Inflammatory macrophage (primary cell): ENCODE measurements at regions not wholly inside any gene's neighbourhood (a gene's known extent, or its start where the extent isn't known, plus 50 kb on each side); places are given as distances from the start of the nearest gene placed in this dataset.

Source experiments
- DNase-seq, 2 donors: peaks; one replicate each; pipeline ENCODE4 v3.0.0-alpha.2; 2020 to 2022

- DNase-seq, result no peak
Observed at GRCh38 chr7:131233193-131233592, 94.5 kb upstream of the MKLN1 start.

DNA sequence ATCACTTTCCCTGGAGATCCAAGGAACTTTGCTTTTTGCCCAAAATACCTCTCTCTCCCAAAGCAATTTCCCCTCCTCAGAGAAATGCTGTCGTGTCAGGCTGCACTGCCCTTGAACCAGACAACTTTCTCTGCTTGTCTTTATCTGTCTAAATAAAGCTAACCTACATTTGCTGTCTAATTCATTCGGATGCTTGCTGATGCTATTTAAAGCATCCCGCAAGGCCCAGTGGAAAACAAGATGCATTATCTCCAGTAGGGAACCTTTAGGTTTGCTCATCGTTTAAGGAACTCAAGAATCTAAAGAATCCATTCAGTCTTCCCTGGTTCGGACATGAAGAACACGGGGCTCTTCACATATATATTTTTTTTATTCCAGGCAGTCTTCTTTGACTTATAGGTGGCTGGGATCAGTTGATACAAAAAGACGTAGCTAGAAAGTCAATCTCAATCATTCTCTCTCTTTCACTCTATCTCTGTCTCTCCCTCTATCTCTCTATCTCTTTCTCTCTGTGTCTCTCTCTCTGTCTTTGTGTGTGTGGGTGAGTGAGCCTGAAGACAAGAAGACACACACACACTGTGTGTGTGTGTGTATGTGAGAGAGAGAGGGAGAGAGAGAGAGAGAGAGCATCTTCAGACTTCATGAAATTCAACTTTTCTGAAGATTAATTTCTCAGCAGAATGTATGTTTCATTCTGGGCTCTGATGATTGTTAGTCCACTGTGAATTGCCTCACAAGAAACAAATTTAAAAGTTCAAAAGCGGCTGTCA, 92.8 kb upstream of the MKLN1 start:
- DNase-seq, result no peak

DNA sequence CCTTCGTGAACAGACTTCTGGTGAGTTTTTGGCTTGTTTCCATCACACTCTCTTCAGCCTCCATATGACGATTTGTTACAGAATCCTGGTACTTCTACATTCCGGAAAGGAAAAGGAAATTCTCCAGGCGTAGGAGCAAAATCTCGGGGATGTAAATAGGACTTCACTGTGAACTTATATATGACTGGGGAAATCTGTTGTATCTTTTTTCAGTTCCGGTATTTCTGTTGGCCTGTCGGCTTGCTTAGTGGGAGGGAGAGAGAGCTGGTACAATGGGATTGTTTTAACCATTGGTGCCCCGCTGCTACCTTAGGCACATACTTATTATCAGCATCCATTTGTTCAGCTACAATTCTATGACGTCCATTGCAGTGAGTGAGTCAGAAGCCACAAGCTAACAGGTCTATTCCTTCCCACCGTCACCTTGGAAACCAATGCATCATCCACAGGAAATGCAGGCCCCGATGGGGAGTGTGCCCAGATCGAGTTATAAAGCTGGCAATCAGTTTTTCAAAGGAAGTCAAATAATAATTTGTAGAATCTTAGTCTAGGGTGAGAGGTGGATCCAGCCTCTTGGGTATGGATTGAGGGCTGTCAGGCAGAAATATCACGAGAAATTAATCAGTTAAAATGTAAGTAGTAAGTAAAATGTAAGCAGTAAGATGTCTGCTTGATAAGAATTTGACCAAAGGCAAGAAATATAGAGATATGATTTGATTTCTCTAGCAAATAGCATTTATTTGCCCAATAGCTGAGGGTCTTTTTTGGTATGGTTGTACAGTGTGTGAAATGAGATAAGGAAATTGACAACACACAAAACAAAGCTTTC, 92.0 kb upstream of the MKLN1 start:
- DNase-seq, result peak; percentile 33

GRCh38 chr7:131236318-131236672, 91.4 kb upstream of the MKLN1 start:
- DNase-seq, result no peak

DNA sequence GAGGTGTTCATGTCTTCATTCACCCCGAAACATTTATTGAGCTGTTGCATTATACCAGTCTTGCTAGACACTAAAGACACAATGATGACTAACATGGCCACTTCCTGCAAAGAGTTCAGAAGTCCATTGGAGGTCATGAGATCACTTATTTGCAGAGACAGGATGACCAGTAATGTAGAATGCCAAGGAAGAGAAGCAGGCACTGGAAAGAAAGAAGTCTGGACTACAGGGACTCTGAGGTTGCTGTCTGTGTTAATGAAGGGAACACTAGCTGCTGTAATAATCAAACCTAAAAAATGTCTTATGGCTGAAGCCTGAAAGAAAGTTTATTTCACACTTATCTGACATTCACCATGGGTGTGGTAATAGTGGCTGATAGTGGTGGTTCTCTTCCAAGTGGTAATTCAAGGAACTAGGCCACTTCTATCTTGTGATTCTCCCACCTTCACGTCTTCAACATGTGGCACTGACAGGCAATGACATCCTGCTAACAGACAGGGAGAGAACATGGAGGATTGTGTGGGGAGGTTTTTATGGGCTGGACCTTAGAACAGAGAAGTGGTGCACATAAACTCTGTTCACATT, 89.2 kb upstream of the MKLN1 start:
- DNase-seq, result peak; percentile 84 to 86

GRCh38 chr7:131241386-131241785, 86.3 kb upstream of the MKLN1 start:
- DNase-seq, result no peak

GRCh38 chr7:131242123-131242650, 85.5 kb upstream of the MKLN1 start:
- no peak for DNase-seq

GRCh38 chr7:131244259-131244852, 83.3 kb upstream of the MKLN1 start:
- DNase-seq, result peak in 1 of 2 donors; percentile 26

GRCh38 chr7:131249003-131249402, 78.7 kb upstream of the MKLN1 start:
- DNase-seq, result peak; percentile 10 to 46

GRCh38 chr7:131249483-131249882, 78.2 kb upstream of the MKLN1 start:
- DNase-seq, result no peak

DNA sequence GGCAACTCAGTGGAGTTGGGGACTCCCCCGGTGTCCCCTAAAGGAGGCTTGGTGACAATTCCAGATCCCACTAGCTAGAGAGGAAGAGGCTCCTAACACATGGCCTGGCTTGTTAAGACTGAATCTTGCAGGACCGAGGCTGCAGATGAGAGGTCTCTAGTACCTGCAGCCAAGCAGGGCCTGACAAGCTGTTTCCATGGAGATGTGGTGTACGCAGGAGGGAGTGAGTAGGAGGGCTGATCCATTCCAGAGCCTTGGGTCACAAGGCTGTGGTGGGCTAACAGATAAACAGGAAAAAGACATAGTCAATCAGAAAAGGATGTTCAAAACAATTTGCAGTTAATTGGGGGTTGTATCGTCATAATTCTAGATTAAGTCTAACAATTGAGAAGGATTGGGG, 77.3 kb upstream of the MKLN1 start:
- DNase-seq, result no peak

DNA sequence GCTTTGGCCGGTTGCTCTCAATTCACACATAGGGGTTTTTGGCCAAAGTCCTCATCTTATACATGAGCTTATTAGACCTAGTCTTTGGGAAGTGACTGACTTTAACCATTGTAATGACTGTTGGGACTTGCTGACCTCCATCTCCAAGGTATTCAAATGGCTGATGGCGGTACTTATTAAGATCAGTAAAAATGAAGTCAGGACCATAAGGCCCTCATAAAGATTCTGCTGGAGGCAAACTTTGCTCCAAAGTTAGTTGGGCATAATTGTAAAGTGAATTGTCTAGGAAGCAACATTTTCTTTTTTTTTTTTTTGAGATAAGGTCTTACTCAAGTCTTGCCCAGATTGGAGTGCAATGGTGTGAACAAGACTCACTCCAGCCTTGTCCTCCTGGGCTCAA, 76.3 kb upstream of the MKLN1 start:
- no peak for DNase-seq

DNA sequence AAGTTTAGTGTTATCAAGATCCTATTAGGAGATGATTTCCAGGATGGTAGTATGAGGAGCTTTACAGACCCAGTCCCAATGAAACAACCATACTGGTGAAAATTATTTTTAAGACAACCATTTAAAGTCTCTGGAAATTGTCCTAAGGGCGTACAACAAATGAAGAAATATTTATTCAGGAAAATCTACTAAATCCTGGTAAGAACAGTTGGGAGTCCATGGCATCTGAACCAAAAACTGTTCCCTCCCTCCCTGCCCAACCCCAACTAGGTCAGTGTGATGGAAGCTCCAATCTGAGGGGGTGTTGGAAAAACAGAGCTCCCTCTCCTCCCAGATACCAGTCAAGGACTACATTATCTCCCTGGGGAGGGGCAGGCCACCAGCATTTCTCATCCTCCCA, 74.7 kb upstream of the MKLN1 start:
- no peak for DNase-seq

GRCh38 chr7:131254211-131254610, 73.5 kb upstream of the MKLN1 start:
- no peak for DNase-seq

DNA sequence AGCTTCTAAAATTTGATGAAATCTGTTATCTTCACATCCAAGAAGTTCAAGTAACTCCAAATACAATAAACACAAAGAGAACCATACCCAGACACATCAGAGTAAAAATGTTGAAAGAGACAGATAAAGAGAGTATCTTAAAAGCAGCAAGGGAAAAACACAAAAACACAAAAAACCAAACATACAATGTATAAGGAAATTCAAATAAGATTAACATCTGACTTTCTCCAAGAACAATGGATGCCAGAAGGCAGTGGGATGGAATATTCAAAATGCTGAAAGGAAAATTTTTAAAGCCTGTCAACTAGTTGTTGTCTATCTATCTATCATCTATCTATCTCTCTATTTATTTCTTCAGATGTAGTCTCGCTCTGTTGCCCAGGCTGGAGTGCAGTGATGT, 72.4 kb upstream of the MKLN1 start:
- no peak for DNase-seq

DNA sequence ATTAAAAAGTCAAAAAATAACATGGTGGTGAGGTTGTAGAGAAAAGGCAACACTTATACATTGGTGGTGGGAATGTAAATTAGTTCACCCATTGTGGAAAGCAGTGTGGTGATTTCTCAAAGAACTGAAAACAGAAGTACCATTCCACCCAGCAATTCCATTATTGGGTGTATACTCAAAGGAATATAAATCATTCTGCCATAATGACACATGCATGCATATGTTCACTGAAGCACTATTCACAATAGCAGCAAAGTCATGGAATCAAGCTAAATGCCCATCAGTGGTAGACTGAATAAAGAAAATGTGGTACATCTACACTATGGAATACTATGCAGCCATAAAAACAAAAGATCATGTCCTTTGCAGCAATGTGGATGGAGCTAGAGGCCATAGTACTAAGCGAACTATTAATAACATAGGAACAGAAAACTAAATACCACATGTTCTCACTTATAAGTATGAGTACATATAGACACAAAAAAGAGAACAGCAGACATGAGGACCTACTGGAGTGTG, 66.1 kb upstream of the MKLN1 start:
- no peak for DNase-seq

GRCh38 chr7:131265227-131265626, 62.4 kb upstream of the MKLN1 start:
- DNase-seq, result peak; percentile 43 to 57

GRCh38 chr7:131267631-131268030, 60.0 kb upstream of the MKLN1 start:
- no peak for DNase-seq

- no peak for DNase-seq
Observed at GRCh38 chr7:131268906-131269305, 58.8 kb upstream of the MKLN1 start.

GRCh38 chr7:131272086-131272485, 55.6 kb upstream of the MKLN1 start:
- DNase-seq, result no peak

GRCh38 chr7:131274986-131275385, 52.7 kb upstream of the MKLN1 start:
- DNase-seq, result no peak

DNA sequence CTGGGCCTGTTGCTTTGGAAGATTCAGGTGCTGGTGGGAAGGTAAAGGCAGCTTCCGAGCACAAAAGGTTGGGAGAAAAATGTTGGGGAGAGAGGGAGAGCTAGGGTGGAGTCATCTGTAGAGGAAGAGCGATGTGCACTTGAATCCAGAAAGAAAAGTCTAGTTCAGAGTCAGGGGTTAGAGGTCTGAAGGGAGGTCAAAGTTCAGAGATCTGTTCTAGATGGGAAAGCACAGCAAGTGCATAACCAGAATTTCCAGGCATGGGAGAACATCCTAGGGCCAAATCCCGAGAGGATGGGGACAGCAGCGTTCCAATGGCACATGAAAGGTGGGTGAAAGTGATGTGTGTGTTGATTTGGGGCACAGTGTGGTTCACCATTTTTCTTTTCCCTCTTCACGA, 51.5 kb upstream of the MKLN1 start:
- no peak for DNase-seq

GRCh38 chr7:131276748-131277147, 50.9 kb upstream of the MKLN1 start:
- DNase-seq, result no peak
